T-cell (primary cell): ENCODE measurements at regions not wholly inside any gene's neighbourhood (a gene's known extent, or its start where the extent isn't known, plus 50 kb on each side); places are given as distances from the start of the nearest gene placed in this dataset.
"Not testable (repeated sequence)": the region's sequence is repeated elsewhere in the genome, so short reads cannot be mapped to it uniquely, and the experiment has no call there.

Experiments
- ATAC-seq, 4 experiments: fragments of 200-7000 bp in 3 of 4; fragments of 150-1000 bp in 1 of 4; cut with Tn5 transposase; replicated peaks in 1 of 4; 1 replicate in 3 of 4; 2 replicates in 1 of 4; pipeline ENCODE4 v1.10.0; 2021; ENCODE audit warnings: moderate library complexity in 3 of 4, mild to moderate bottlenecking in 2 of 4, moderate number of reproducible peaks in 1 of 4
- CTCF ChIA-PET, 2 donors: fragments of 300-600 bp; sonication (Branson Sonifier 250); formaldehyde crosslinking; loops; one replicate each; lab custom pipeline; 2022; ENCODE audit warnings: antibody characterized with exemption in 2 of 2; lab: Charles Lee
- POLR2A ChIA-PET, 2 donors: fragments of 300-600 bp; sonication (Branson Sonifier 250); formaldehyde crosslinking; loops; one replicate each; lab custom pipeline; 2022; ENCODE audit warnings: antibody characterized with exemption in 2 of 2; lab: Charles Lee
- DNase-seq, 35 experiments: peaks; one replicate each; pipeline versions ENCODE4 v3.0.0 to v3.0.0-alpha.2; 2013 to 2023
- H3K27ac ChIP-seq: one replicate; pipeline ENCODE4 v1.5.1; 2013; ENCODE audit warnings: low read length
- H3K27me3 ChIP-seq, 2 experiments: replicated peaks in 1 of 2; 1 replicate in 1 of 2; 2 replicates in 1 of 2; pipeline versions ENCODE4 v1.6.1 to v1.7.0; 2013; ENCODE audit warnings: low read length in 1 of 2, mixed read lengths in 1 of 2; ENCODE audit not compliant: control insufficient read depth in 2 of 2, insufficient read depth in 2 of 2; ENCODE audit errors: extremely low read depth in 1 of 2
- H3K36me3 ChIP-seq, 2 donors: 1 replicate in 1 of 2; 2 replicates in 1 of 2; pipeline versions ENCODE4 v1.6.1 to v1.7.0; 2013; ENCODE audit warnings: low read length in 1 of 2; ENCODE audit not compliant: control insufficient read depth in 2 of 2, insufficient read depth in 1 of 2; ENCODE audit errors: extremely low read depth in 1 of 2
- H3K4me1 ChIP-seq, 2 experiments: 1 replicate in 1 of 2; 2 replicates in 1 of 2; pipeline versions ENCODE4 v1.6.1 to v1.7.0; 2013; ENCODE audit warnings: low read length in 2 of 2, mixed read lengths in 1 of 2; ENCODE audit not compliant: insufficient read depth in 2 of 2, control insufficient read depth in 1 of 2; ENCODE audit errors: extremely low read depth in 1 of 2
- H3K4me3 ChIP-seq, 2 donors: 1 replicate in 1 of 2; 2 replicates in 1 of 2; pipeline versions ENCODE4 v1.5.1 to v1.7.0; 2013; ENCODE audit warnings: mild to moderate bottlenecking in 2 of 2, low read length in 1 of 2, moderate library complexity in 1 of 2; ENCODE audit not compliant: control insufficient read depth in 1 of 2; ENCODE audit errors: extremely low read depth in 1 of 2
- H3K9me3 ChIP-seq: 2 replicates; pipeline ENCODE4 v1.7.0; 2013
- H3K27ac Mint-ChIP-seq, 2 donors: one replicate each; pipeline ENCODE4 v1.8.0; 2020 to 2021; ENCODE audit warnings: mild to moderate bottlenecking in 2 of 2, mixed read lengths in 2 of 2
- H3K27me3 Mint-ChIP-seq, 2 donors: one replicate each; pipeline ENCODE4 v1.8.0; 2021 to 2022; ENCODE audit warnings: mixed read lengths in 2 of 2
- H3K36me3 Mint-ChIP-seq: one replicate; pipeline ENCODE4 v1.8.0; 2021; ENCODE audit warnings: mixed read lengths
- H3K4me1 Mint-ChIP-seq, 3 donors: one replicate each; pipeline ENCODE4 v1.8.0; 2020 to 2022; ENCODE audit warnings: mixed read lengths in 3 of 3, mild to moderate bottlenecking in 1 of 3
- H3K4me3 Mint-ChIP-seq, 3 donors: one replicate each; pipeline ENCODE4 v1.8.0; 2020 to 2022; ENCODE audit warnings: mild to moderate bottlenecking in 3 of 3, mixed read lengths in 3 of 3, moderate library complexity in 3 of 3
- H3K9me3 Mint-ChIP-seq, 3 donors: one replicate each; pipeline ENCODE4 v1.8.0; 2020 to 2022; ENCODE audit warnings: mixed read lengths in 3 of 3
- WGBS: methylation state at CpG from one replicate; pipeline ENCODE4 v1.1.5; 2013; ENCODE audit warnings: missing lambda C conversion rate; ENCODE audit not compliant: insufficient coverage; 5-methylcytosine and 5-hydroxymethylcytosine counted together

DNA sequence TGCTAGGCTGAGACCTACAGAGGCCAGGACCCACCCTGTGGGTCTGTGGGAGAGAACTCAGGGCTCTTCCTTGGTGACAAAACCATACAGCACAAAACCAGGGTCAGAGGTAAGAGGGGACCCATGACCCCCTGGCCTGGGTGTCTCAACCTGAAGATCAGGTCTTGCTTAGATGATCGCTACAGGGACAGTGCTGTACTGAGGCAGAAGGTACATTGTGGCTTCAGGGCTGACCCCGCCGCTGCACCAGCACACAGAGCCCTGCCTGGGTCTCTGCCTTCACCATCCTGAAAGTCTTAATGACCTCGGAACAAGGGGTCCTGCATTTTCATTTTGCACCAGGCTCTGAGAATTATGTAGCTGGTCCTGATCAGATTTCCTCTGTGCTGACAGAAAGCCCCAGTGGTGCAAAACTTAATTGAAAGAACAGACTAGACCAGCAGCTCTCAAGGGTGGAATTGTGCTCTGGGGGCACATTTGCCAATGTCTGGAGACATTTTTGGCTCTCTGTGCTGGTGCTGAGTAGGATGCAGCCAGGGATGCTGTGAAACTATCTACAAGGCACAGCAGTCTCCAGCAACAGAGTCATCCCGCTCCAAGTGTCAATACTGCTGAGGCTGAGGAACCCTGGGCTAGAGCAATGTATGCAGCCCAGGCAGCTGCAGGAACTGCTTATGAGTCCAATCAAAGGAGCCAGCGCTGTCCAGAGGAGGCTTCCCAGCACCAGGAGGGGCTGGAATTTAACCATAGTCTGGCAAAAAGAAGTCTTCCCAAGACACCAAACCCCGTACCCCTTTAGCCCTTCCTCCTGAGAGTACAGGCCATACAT is 254.9 kb downstream of the ERMARD start:
- Mint-ChIP-seq H3K4me1 (peaks cover 0 to 4% (median 4%) of the 10 kb centered on the region in 3 donors), H3K27ac (no peak overlapping the region), H3K36me3 (peaks cover 4% of the 10 kb centered on the region), H3K4me3 (no peak overlapping the region), H3K9me3 (peaks cover 9 to 27% (median 15%) of the 10 kb centered on the region in 3 donors), H3K27me3 (peaks cover 9 to 11% of the 10 kb centered on the region in 2 donors)
- ChIA-PET CTCF (no interaction called here), POLR2A (no interaction called here)
- no peak overlapping the region for H3K4me3 ChIP-seq
- ATAC-seq: no peak
- DNase-seq: peak in 1 of 35 experiments; percentile 10
- 86% methylated on average over 6 of the region's 7 CpGs for WGBS
- H3K9me3 ChIP-seq: no peaks in the 10 kb centered on the region
- H3K27ac ChIP-seq: no peak overlapping the region
- H3K36me3 ChIP-seq: no peaks in the 10 kb centered on the region
- H3K27me3 ChIP-seq: peaks cover 0 to 15% of the 10 kb centered on the region in 2 experiments
- H3K4me1 ChIP-seq: no peaks in the 10 kb centered on the region

- CTCF ChIA-PET: no interaction called here
- no peak overlapping the region for H3K27ac ChIP-seq
- Mint-ChIP-seq H3K36me3 (peaks cover 4% of the 10 kb centered on the region), H3K4me1 (peaks cover 0 to 4% (median 4%) of the 10 kb centered on the region in 3 donors), H3K4me3 (no peak overlapping the region), H3K9me3 (peaks cover 9 to 27% (median 15%) of the 10 kb centered on the region in 3 donors), H3K27ac (no peak overlapping the region), H3K27me3 (peaks cover 6 to 11% of the 10 kb centered on the region in 2 donors)
- H3K4me1 ChIP-seq: no peaks in the 10 kb centered on the region
- no peaks in the 10 kb centered on the region for H3K9me3 ChIP-seq
- H3K36me3 ChIP-seq: no peaks in the 10 kb centered on the region
- DNase-seq (no peak), ATAC-seq (no peak)
- POLR2A ChIA-PET: no interaction called here
- no peak overlapping the region for H3K4me3 ChIP-seq
- peaks cover 0 to 9% of the 10 kb centered on the region in 2 experiments for H3K27me3 ChIP-seq
Observed at GRCh38 chr6:170005665-170006064, 254.2 kb downstream of the ERMARD start.

DNA sequence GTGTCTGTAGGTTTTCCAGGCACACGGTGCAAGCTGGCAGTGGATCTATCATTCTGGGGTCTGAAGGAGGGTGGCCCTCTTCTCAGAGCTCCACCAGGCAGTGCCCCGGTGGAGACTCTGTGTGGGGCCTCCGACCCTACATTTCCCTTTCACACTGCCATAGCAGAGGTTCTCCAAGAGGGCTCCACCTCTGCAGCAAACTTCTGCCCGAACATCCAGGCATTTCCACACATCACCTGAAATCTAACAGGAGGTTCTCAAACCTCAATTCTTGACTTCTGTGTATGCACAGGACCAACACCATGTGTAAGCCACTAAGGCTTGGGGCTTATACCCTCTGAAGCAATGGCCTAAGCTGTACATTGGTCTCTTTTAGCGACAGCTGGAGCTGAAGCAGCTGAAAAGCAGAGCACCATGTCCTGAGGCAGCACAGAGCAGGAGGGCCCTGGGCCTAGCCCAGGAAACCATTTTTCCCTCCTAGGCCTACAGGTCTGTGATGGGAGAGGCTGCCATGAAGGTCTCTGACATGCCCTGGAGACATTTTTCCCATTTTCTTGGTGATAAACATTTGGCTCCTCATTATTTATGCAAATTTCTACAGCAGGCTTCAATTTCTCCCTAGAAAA is 253.3 kb downstream of the ERMARD start:
- CTCF ChIA-PET: no interaction called here
- no peak for ATAC-seq
- Mint-ChIP-seq H3K36me3 (peaks cover 4% of the 10 kb centered on the region), H3K9me3 (peaks cover 9 to 27% (median 15%) of the 10 kb centered on the region in 3 donors), H3K4me3 (no peak overlapping the region), H3K27me3 (peaks cover 6 to 8% of the 10 kb centered on the region in 2 donors), H3K27ac (no peak overlapping the region), H3K4me1 (peaks cover 0 to 4% (median 4%) of the 10 kb centered on the region in 3 donors)
- WGBS: 89% methylated on average over 1 of the region's 5 CpGs
- no peaks in the 10 kb centered on the region for H3K4me1 ChIP-seq
- POLR2A ChIA-PET: no interaction called here
- H3K27ac ChIP-seq: no peak overlapping the region
- peaks cover 0 to 14% of the 10 kb centered on the region in 2 experiments for H3K27me3 ChIP-seq
- no peak overlapping the region for H3K4me3 ChIP-seq
- DNase-seq: peak in 1 of 35 experiments; percentile 3
- no peaks in the 10 kb centered on the region for H3K36me3 ChIP-seq
- H3K9me3 ChIP-seq: no peaks in the 10 kb centered on the region

- ChIA-PET CTCF (no interaction called here), POLR2A (no interaction called here)
- Histone ChIP-seq H3K36me3 (no peaks in the 10 kb centered on the region), H3K9me3 (no peaks in the 10 kb centered on the region), H3K27me3 (peaks cover 0 to 17% of the 10 kb centered on the region in 2 experiments), H3K4me1 (no peaks in the 10 kb centered on the region), H3K4me3 (no peak overlapping the region), H3K27ac (no peak overlapping the region)
- Mint-ChIP-seq H3K4me1 (peaks cover 0 to 4% (median 4%) of the 10 kb centered on the region in 3 donors), H3K4me3 (no peak overlapping the region), H3K9me3 (peaks cover 9 to 27% (median 15%) of the 10 kb centered on the region in 3 donors), H3K27ac (no peak overlapping the region), H3K27me3 (peaks cover 0 to 4% of the 10 kb centered on the region in 2 donors), H3K36me3 (peaks cover 4% of the 10 kb centered on the region)
- no peak for ATAC-seq
- WGBS: no CpG with 5 or more reads among the region's 1 CpG
- no peak for DNase-seq
Observed at GRCh38 chr6:170003451-170004160, 252.2 kb downstream of the ERMARD start.

DNA sequence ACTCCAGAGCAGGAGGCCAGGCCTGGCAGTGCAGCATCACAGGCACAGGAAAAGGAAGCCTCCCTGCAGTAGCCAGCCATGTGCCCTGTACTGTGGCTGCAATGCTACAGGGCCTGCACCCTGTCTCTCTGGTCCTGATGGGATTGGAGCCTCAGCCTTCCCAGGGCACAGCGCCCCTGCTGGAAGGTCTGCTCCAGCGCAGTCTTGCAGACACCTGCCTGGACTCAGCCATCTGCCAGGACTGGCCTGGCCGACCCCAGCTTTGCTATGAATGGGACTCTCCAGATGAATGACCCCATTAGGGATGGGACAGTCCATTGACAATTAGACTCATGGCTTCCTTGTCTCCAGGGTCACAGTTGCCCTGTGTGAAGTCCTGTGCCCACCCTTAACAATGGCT is 251.6 kb downstream of the ERMARD start:
- peaks cover 0 to 21% of the 10 kb centered on the region in 2 experiments for H3K27me3 ChIP-seq
- no peaks in the 10 kb centered on the region for H3K36me3 ChIP-seq
- POLR2A ChIA-PET: no interaction called here
- peaks cover 0 to 4% of the 10 kb centered on the region in 2 donors for H3K27me3 Mint-ChIP-seq
- ATAC-seq (no peak), DNase-seq (peak in 1 of 35 experiments; percentile 0)
- H3K9me3 ChIP-seq: no peaks in the 10 kb centered on the region
- H3K27ac Mint-ChIP-seq: no peak overlapping the region
- CTCF ChIA-PET: no interaction called here
- H3K4me1 ChIP-seq: no peaks in the 10 kb centered on the region
- H3K4me1 Mint-ChIP-seq: peaks cover 0 to 4% (median 4%) of the 10 kb centered on the region in 3 donors
- no peak overlapping the region for H3K27ac ChIP-seq
- peaks cover 9 to 27% (median 15%) of the 10 kb centered on the region in 3 donors for H3K9me3 Mint-ChIP-seq
- H3K36me3 Mint-ChIP-seq: peaks cover 4% of the 10 kb centered on the region
- 87% methylated on average over 3 of the region's 3 CpGs for WGBS
- no peak overlapping the region for H3K4me3 ChIP-seq
- no peak overlapping the region for H3K4me3 Mint-ChIP-seq

DNA sequence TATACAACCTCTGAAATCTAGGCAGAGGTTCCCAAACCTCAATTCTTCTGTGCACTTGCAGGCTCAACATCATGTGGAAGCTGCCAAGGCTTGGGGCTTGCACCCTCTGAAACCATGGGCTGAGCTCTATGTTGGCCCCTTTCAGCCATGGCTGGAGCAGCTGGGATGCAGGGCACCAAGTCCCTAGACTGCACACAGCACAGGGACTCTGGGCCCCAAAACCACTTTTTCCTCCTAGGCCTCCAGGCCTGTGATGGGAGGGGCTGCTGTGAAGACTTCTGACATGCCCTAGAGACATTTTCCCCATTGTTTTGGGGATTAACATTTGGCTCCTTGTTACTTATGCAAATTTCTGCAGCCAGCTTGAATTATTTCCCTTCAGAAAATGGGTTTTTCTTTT is 250.4 kb downstream of the ERMARD start:
- CTCF ChIA-PET, H3K27me3 Mint-ChIP-seq, ATAC-seq, H3K27ac ChIP-seq, H3K4me1 Mint-ChIP-seq, H3K36me3 ChIP-seq, H3K27ac Mint-ChIP-seq, H3K4me1 ChIP-seq, POLR2A ChIA-PET, DNase-seq, H3K4me3 ChIP-seq, H3K4me3 Mint-ChIP-seq, H3K9me3 ChIP-seq, H3K36me3 Mint-ChIP-seq: not testable (repeated sequence)
- H3K9me3 Mint-ChIP-seq: peaks cover 9 to 27% (median 15%) of the 10 kb centered on the region in 3 donors
- peaks cover 0 to 23% of the 10 kb centered on the region in 2 experiments for H3K27me3 ChIP-seq
